AG09319 (cell line): ENCODE measurements at regions not wholly inside any gene's neighbourhood (a gene's known extent, or its start where the extent isn't known, plus 50 kb on each side); places are given as distances from the start of the nearest gene placed in this dataset.

Source experiments
- DNase-seq: peaks from one replicate; pipeline ENCODE4 v3.0.0-alpha.2; 2010; ENCODE audit warnings: low read depth; ENCODE audit errors: extremely low read depth
- TF ChIP-seq, protein P1 (sequence below): IDR thresholded peaks from 2 replicates; pipeline ENCODE4 v1.5.1; 2011; ENCODE audit warnings: low read depth, mild to moderate bottlenecking, inconsistent platforms, low read length, moderate library complexity

DNA sequence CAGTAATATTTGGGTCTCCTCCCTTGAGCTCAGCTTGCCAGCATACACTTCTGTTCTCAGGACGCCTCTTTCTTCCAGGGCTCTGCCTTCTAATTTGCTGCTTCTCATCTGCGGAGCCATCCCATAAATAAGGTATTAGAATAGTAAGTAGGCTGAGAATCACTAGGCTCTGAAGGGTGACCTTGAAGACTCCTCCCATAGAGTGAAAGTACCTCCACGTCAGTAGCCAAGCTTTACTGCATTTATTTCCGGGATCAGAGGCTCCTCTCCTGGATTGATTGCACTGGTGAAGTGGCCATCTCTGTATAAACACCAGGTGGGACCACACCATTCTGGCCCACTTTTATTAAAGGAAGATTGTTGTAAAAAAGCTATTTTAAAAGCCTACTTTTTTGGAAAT is 315.5 kb downstream of the FAT3 start:
- TF ChIP-seq, protein P1, sequence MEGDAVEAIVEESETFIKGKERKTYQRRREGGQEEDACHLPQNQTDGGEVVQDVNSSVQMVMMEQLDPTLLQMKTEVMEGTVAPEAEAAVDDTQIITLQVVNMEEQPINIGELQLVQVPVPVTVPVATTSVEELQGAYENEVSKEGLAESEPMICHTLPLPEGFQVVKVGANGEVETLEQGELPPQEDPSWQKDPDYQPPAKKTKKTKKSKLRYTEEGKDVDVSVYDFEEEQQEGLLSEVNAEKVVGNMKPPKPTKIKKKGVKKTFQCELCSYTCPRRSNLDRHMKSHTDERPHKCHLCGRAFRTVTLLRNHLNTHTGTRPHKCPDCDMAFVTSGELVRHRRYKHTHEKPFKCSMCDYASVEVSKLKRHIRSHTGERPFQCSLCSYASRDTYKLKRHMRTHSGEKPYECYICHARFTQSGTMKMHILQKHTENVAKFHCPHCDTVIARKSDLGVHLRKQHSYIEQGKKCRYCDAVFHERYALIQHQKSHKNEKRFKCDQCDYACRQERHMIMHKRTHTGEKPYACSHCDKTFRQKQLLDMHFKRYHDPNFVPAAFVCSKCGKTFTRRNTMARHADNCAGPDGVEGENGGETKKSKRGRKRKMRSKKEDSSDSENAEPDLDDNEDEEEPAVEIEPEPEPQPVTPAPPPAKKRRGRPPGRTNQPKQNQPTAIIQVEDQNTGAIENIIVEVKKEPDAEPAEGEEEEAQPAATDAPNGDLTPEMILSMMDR = no peak
- no peak for DNase-seq

DNA sequence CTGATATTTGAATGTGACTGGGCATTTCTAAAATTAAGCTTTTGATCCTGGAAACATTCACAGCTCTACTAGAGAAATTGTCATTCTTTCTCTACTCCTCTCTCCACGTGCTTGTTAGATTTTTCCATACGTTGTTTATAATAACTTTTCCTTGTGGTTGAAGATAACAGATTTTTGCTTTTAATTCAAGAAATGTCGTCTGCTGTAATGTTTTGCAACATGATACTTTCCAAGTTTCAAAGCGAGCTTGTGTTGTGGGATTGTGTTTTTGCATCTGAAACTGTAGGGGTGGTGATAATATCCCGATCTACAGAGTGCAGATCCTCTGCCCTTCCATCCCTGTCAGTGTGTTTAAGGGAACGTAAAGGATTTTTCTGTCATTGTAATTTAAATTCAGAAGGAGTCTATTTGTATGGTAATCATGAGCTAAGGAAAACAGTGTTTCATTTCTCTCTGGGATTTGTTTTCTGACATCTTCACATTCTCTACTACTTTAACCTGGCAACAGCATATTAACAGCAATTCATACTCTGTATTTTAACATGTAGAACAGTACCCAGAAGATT is 321.4 kb downstream of the FAT3 start:
- TF ChIP-seq, protein P1 = no peak
- no peak for DNase-seq

DNA sequence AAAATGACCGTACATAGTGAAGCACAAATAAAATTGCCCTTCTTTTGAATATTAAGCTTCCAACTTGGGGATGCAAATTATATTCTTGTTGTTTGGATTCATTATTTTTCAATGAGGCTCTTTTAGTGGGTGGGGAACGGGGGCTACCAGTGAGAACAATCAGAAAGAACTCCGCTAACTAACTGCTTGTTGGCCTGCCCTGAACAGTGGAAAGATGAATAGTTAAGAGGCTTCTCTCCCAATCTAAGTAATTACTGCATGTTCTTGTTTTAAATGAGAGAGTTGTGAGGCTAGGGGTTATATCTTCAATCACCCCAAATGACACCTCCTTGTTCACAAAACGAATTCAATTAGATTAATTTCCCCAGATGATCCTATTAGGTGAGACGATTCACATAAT is 322.0 kb downstream of the FAT3 start:
- no peak for DNase-seq
- TF ChIP-seq, protein P1 = no peak

DNA sequence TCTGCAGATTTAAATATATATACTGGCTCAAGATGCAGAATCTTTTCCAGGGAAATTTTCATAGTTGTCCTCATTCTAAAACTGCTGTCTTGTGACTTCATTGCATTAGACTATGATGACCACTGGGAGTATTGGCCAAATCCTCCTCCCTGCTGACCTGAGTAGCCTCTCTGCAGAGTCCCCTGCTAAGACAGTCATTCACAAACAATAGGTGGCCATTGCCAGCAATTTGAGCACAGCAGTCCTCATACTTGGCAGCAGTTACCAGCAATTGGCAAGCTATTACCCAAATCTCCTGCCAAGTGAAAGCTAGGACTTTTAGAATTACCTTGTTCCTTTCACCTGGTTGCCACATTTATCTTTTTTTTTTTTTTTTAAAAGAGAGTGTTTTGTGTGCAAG is 325.8 kb downstream of the FAT3 start:
- TF ChIP-seq, protein P1 = no peak
- DNase-seq = no peak

DNA sequence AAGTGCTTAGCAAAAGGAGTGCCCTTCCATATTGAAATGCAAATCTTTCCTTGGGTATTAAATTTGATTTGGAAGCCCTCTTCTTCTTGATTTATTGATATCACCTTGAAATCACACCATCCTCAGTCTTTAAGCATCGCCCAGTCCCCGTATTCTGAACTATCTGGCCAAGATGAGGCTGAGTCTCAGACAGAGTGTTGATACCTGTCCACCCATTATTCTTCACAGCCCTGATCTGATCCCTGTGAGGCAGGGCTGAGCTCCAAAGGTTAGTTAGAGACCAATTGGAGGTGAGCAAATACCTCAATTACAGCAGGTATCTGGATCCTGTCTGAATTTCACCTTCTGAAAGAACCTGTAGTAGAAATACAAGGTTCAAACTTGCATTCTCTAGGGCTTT is 326.3 kb downstream of the FAT3 start:
- TF ChIP-seq, protein P1 = no peak
- no peak for DNase-seq

DNA sequence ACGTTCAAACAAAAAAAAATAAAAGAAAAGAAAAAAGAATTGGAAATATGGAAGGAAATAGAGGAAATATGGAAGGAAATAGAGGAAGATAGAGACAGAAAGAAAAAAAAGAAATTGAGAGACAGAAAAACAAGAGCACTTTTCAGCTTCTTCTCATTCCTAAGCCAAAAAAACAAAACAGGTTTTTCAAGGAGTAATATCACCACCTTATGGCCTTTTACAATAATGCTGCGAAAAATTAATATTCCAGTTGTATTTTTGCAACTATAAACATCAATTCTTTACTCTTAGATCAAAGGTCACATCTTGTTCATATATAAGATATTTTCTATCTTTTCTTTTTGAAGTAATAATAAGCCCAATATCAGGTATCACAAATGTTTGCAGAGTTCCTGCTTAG is 328.3 kb downstream of the FAT3 start:
- TF ChIP-seq, protein P1 = no peak; the same call in 1 of the 2 replicates
- DNase-seq = no peak

DNA sequence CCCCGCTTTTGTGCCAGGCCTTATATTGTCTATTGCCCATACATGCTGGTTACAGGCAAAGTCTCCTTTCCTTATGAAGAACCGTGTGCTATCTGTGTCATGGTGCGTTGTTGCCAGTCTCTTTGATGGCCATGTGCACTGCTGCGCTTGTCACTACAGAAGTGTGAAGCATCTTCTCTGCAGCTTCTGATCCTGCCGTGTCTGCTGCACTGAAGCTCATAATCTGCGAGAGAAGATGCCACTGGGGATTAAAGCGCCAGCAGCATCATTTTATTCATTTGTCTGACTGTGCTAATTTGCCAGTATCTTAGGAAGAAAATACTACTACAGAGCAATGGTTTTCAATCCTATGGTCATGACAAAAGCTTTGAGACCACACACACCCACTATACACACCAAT is 330.1 kb downstream of the FAT3 start:
- DNase-seq = no peak

More for the DNA sequence above, 330.1 kb downstream of the FAT3 start:
- TF ChIP-seq, protein P1 = no peak
